ES-I3 (cell line): ENCODE measurements at regions not wholly inside any gene's neighbourhood (a gene's known extent, or its start where the extent isn't known, plus 50 kb on each side); places are given as distances from the start of the nearest gene placed in this dataset.

ENCODE experiments used
- H3K36me3 ChIP-seq: 2 replicates; pipeline ENCODE4 v1.6.1; 2013; ENCODE audit warnings: mild to moderate bottlenecking, low read length, control low read depth, moderate library complexity; ENCODE audit not compliant: insufficient read depth
- H3K4me1 ChIP-seq: 2 replicates; pipeline ENCODE4 v1.6.1; 2013; ENCODE audit warnings: mild to moderate bottlenecking, control low read depth, low read length; ENCODE audit not compliant: insufficient read depth
- H3K9ac ChIP-seq: 2 replicates; pipeline ENCODE4 v1.6.1; 2013; ENCODE audit warnings: low read depth, mild to moderate bottlenecking, low read length, moderate library complexity
- H3K9me3 ChIP-seq: 2 replicates; pipeline ENCODE4 v1.6.1; 2013; ENCODE audit warnings: mild to moderate bottlenecking, low read length, moderate library complexity; ENCODE audit not compliant: control insufficient read depth, insufficient read depth

GRCh38 chr4:112898357-112899141 is 150.9 kb upstream of the ANK2 start:
- H3K4me1 ChIP-seq = peaks cover 46% of the 10 kb centered on the region
- H3K9ac ChIP-seq = no peak overlapping the region
- H3K9me3 ChIP-seq = no peaks in the 10 kb centered on the region
- H3K36me3 ChIP-seq = no peaks in the 10 kb centered on the region

GRCh38 chr4:112900416-112900815 is 149.0 kb upstream of the ANK2 start:
- Histone ChIP-seq H3K9ac (no peak overlapping the region), H3K4me1 (peaks cover 36% of the 10 kb centered on the region), H3K9me3 (no peaks in the 10 kb centered on the region), H3K36me3 (no peaks in the 10 kb centered on the region)

GRCh38 chr4:112901962-112902411 is 147.5 kb upstream of the ANK2 start:
- Histone ChIP-seq H3K9me3 (no peaks in the 10 kb centered on the region), H3K36me3 (0 out of 2 replicates have a peak, but pooled peaks cover 2% of the 10 kb centered on the region), H3K4me1 (peaks cover 20% of the 10 kb centered on the region), H3K9ac (no peak overlapping the region)

- Histone ChIP-seq H3K36me3 (0 out of 2 replicates have a peak, but pooled peaks cover 2% of the 10 kb centered on the region), H3K9ac (no peak overlapping the region), H3K9me3 (no peaks in the 10 kb centered on the region), H3K4me1 (peaks cover 17% of the 10 kb centered on the region)
Observed at GRCh38 chr4:112905728-112906127, 143.7 kb upstream of the ANK2 start.

- Histone ChIP-seq H3K4me1 (peaks cover 10% of the 10 kb centered on the region), H3K36me3 (0 out of 2 replicates have a peak, but pooled peaks cover 2% of the 10 kb centered on the region), H3K9ac (no peak overlapping the region), H3K9me3 (no peaks in the 10 kb centered on the region)
Observed at GRCh38 chr4:112908511-112908910, 140.9 kb upstream of the ANK2 start.

GRCh38 chr4:112910109-112910736 is 139.2 kb upstream of the ANK2 start:
- 0 out of 2 replicates have a peak, but pooled peaks cover 2% of the 10 kb centered on the region for H3K36me3 ChIP-seq
- H3K9me3 ChIP-seq = no peaks in the 10 kb centered on the region
- peaks cover 10% of the 10 kb centered on the region for H3K4me1 ChIP-seq
- H3K9ac ChIP-seq = no peak overlapping the region

- Histone ChIP-seq H3K9ac (no peak overlapping the region), H3K9me3 (no peaks in the 10 kb centered on the region), H3K36me3 (no peaks in the 10 kb centered on the region), H3K4me1 (peaks cover 16% of the 10 kb centered on the region)
Observed at GRCh38 chr4:112916868-112917267, 132.6 kb upstream of the ANK2 start.

- no peaks in the 10 kb centered on the region for H3K4me1 ChIP-seq
Observed at GRCh38 chr4:112923516-112923915, 125.9 kb upstream of the ANK2 start.

GRCh38 chr4:112926819-112927218 is 122.6 kb upstream of the ANK2 start:
- no peaks in the 10 kb centered on the region for H3K9me3 ChIP-seq
- H3K9ac ChIP-seq = no peak overlapping the region

More at GRCh38 chr4:112923516-112923915, 125.9 kb upstream of the ANK2 start:
- Histone ChIP-seq H3K9me3 (no peaks in the 10 kb centered on the region), H3K9ac (no peak overlapping the region), H3K36me3 (no peaks in the 10 kb centered on the region)

GRCh38 chr4:112927544-112927943 is 121.9 kb upstream of the ANK2 start:
- no peaks in the 10 kb centered on the region for H3K9me3 ChIP-seq
- no peaks in the 10 kb centered on the region for H3K4me1 ChIP-seq

More at GRCh38 chr4:112926819-112927218, 122.6 kb upstream of the ANK2 start:
- Histone ChIP-seq H3K36me3 (no peaks in the 10 kb centered on the region), H3K4me1 (no peaks in the 10 kb centered on the region)

GRCh38 chr4:112931001-112931400 is 118.5 kb upstream of the ANK2 start:
- H3K4me1 ChIP-seq = no peaks in the 10 kb centered on the region

More at GRCh38 chr4:112927544-112927943, 121.9 kb upstream of the ANK2 start:
- Histone ChIP-seq H3K9ac (no peak overlapping the region), H3K36me3 (no peaks in the 10 kb centered on the region)

GRCh38 chr4:112933790-112934189 is 115.7 kb upstream of the ANK2 start:
- Histone ChIP-seq H3K36me3 (no peaks in the 10 kb centered on the region), H3K9ac (no peak overlapping the region), H3K9me3 (no peaks in the 10 kb centered on the region), H3K4me1 (no peaks in the 10 kb centered on the region)

More at GRCh38 chr4:112931001-112931400, 118.5 kb upstream of the ANK2 start:
- Histone ChIP-seq H3K36me3 (no peaks in the 10 kb centered on the region), H3K9ac (no peak overlapping the region), H3K9me3 (no peaks in the 10 kb centered on the region)

GRCh38 chr4:112938461-112939058 is 110.9 kb upstream of the ANK2 start:
- Histone ChIP-seq H3K9me3 (no peaks in the 10 kb centered on the region), H3K9ac (no peak overlapping the region), H3K36me3 (no peaks in the 10 kb centered on the region; the same call in 1 of the 2 replicates), H3K4me1 (no peaks in the 10 kb centered on the region)

- no peak overlapping the region for H3K9ac ChIP-seq
- no peaks in the 10 kb centered on the region; the same call in none of the 2 replicates for H3K36me3 ChIP-seq
- no peaks in the 10 kb centered on the region for H3K9me3 ChIP-seq
- H3K4me1 ChIP-seq = no peaks in the 10 kb centered on the region
Observed at GRCh38 chr4:112939901-112940300, 109.6 kb upstream of the ANK2 start.
